ENCODE measurements at regions not wholly inside any gene's neighbourhood (a gene's known extent, or its start where the extent isn't known, plus 50 kb on each side); places are given as distances from the start of the nearest gene placed in this dataset.

- no peak overlapping the region for H3K4me3 ChIP-seq (ENCODE audit: low read length in 2 of 2)
- H3K27ac ChIP-seq (ENCODE audit: low read length), result no peak overlapping the region
- H3K9me3 ChIP-seq (ENCODE audit: control insufficient read depth in 2 of 2, low read length in 2 of 2), result no peaks in the 10 kb centered on the region
- no peaks in the 10 kb centered on the region for H3K27me3 ChIP-seq (ENCODE audit: control insufficient read depth in 1 of 2, insufficient read depth in 2 of 2, low read length in 2 of 2)
- no peak overlapping the region for H3K9ac ChIP-seq (ENCODE audit: low read length in 2 of 2)
- no peaks in the 10 kb centered on the region for H3K36me3 ChIP-seq (ENCODE audit: control insufficient read depth in 2 of 2, insufficient read depth in 2 of 2, low read length in 2 of 2)
- H3K4me1 ChIP-seq (ENCODE audit: control insufficient read depth, insufficient read depth, low read length), result no peaks in the 10 kb centered on the region
These were observed 665.4 kb upstream of the CAMK1G start for GRCh38 chr1:208918160-208918559.

- H3K27ac ChIP-seq (ENCODE audit: low read length), result no peak overlapping the region
- no peaks in the 10 kb centered on the region for H3K4me1 ChIP-seq (ENCODE audit: control insufficient read depth, insufficient read depth, low read length)
- no peaks in the 10 kb centered on the region for H3K9me3 ChIP-seq (ENCODE audit: control insufficient read depth in 2 of 2, low read length in 2 of 2)
- no peak overlapping the region for H3K9ac ChIP-seq (ENCODE audit: low read length in 2 of 2)
- no peak overlapping the region for H3K4me3 ChIP-seq (ENCODE audit: low read length in 2 of 2)
- H3K27me3 ChIP-seq (ENCODE audit: control insufficient read depth in 1 of 2, insufficient read depth in 2 of 2, low read length in 2 of 2), result no peaks in the 10 kb centered on the region
- no peaks in the 10 kb centered on the region for H3K36me3 ChIP-seq (ENCODE audit: control insufficient read depth in 2 of 2, insufficient read depth in 2 of 2, low read length in 2 of 2)
These were observed 664.1 kb upstream of the CAMK1G start for GRCh38 chr1:208919371-208919770.

- H3K36me3 ChIP-seq (ENCODE audit: control insufficient read depth in 2 of 2, insufficient read depth in 2 of 2, low read length in 2 of 2), result no peaks in the 10 kb centered on the region
- no peaks in the 10 kb centered on the region for H3K4me1 ChIP-seq (ENCODE audit: control insufficient read depth, insufficient read depth, low read length)
- no peaks in the 10 kb centered on the region for H3K27me3 ChIP-seq (ENCODE audit: control insufficient read depth in 1 of 2, insufficient read depth in 2 of 2, low read length in 2 of 2)
- H3K27ac ChIP-seq (ENCODE audit: low read length), result no peak overlapping the region
- H3K9ac ChIP-seq (ENCODE audit: low read length in 2 of 2), result no peak overlapping the region
- H3K4me3 ChIP-seq (ENCODE audit: low read length in 2 of 2), result no peak overlapping the region
- H3K9me3 ChIP-seq (ENCODE audit: control insufficient read depth in 2 of 2, low read length in 2 of 2), result no peaks in the 10 kb centered on the region
These were observed 662.3 kb upstream of the CAMK1G start for GRCh38 chr1:208921259-208921658.

- Histone ChIP-seq H3K4me3 (ENCODE audit: low read length in 2 of 2) (no peak overlapping the region), H3K27me3 (ENCODE audit: control insufficient read depth in 1 of 2, insufficient read depth in 2 of 2, low read length in 2 of 2) (no peaks in the 10 kb centered on the region), H3K27ac (ENCODE audit: low read length) (no peak overlapping the region), H3K9ac (ENCODE audit: low read length in 2 of 2) (no peak overlapping the region), H3K9me3 (ENCODE audit: control insufficient read depth in 2 of 2, low read length in 2 of 2) (no peaks in the 10 kb centered on the region), H3K4me1 (ENCODE audit: control insufficient read depth, insufficient read depth, low read length) (no peaks in the 10 kb centered on the region), H3K36me3 (ENCODE audit: control insufficient read depth in 2 of 2, insufficient read depth in 2 of 2, low read length in 2 of 2) (no peaks in the 10 kb centered on the region)
These were observed 660.1 kb upstream of the CAMK1G start for GRCh38 chr1:208923456-208923855.

- no peaks in the 10 kb centered on the region for H3K9me3 ChIP-seq (ENCODE audit: control insufficient read depth in 2 of 2, low read length in 2 of 2)
- no peaks in the 10 kb centered on the region for H3K36me3 ChIP-seq (ENCODE audit: control insufficient read depth in 2 of 2, insufficient read depth in 2 of 2, low read length in 2 of 2)
- H3K4me3 ChIP-seq (ENCODE audit: low read length in 2 of 2), result no peak overlapping the region
- H3K4me1 ChIP-seq (ENCODE audit: control insufficient read depth, insufficient read depth, low read length), result no peaks in the 10 kb centered on the region
- no peak overlapping the region for H3K27ac ChIP-seq (ENCODE audit: low read length)
- no peak overlapping the region for H3K9ac ChIP-seq (ENCODE audit: low read length in 2 of 2)
- no peaks in the 10 kb centered on the region for H3K27me3 ChIP-seq (ENCODE audit: control insufficient read depth in 1 of 2, insufficient read depth in 2 of 2, low read length in 2 of 2)
These were observed 659.4 kb upstream of the CAMK1G start for GRCh38 chr1:208923946-208924720.

GRCh38 chr1:208924928-208925327 is 658.6 kb upstream of the CAMK1G start:
- Histone ChIP-seq H3K27ac (ENCODE audit: low read length) (no peak overlapping the region), H3K36me3 (ENCODE audit: control insufficient read depth in 2 of 2, insufficient read depth in 2 of 2, low read length in 2 of 2) (no peaks in the 10 kb centered on the region), H3K9ac (ENCODE audit: low read length in 2 of 2) (no peak overlapping the region)

GRCh38 chr1:208928349-208929010 is 655.0 kb upstream of the CAMK1G start:
- no peak overlapping the region for H3K4me3 ChIP-seq (ENCODE audit: low read length in 2 of 2)
- H3K9me3 ChIP-seq (ENCODE audit: control insufficient read depth in 2 of 2, low read length in 2 of 2), result no peaks in the 10 kb centered on the region
- H3K4me1 ChIP-seq (ENCODE audit: control insufficient read depth, insufficient read depth, low read length), result no peaks in the 10 kb centered on the region
- H3K36me3 ChIP-seq (ENCODE audit: control insufficient read depth in 2 of 2, insufficient read depth in 2 of 2, low read length in 2 of 2), result no peaks in the 10 kb centered on the region
- H3K27ac ChIP-seq (ENCODE audit: low read length), result no peak overlapping the region
- H3K27me3 ChIP-seq (ENCODE audit: control insufficient read depth in 1 of 2, insufficient read depth in 2 of 2, low read length in 2 of 2), result no peaks in the 10 kb centered on the region
- no peak overlapping the region for H3K9ac ChIP-seq (ENCODE audit: low read length in 2 of 2)

More at GRCh38 chr1:208924928-208925327, 658.6 kb upstream of the CAMK1G start:
- Histone ChIP-seq H3K4me1 (ENCODE audit: control insufficient read depth, insufficient read depth, low read length) (no peaks in the 10 kb centered on the region), H3K9me3 (ENCODE audit: control insufficient read depth in 2 of 2, low read length in 2 of 2) (no peaks in the 10 kb centered on the region), H3K4me3 (ENCODE audit: low read length in 2 of 2) (no peak overlapping the region), H3K27me3 (ENCODE audit: control insufficient read depth in 1 of 2, insufficient read depth in 2 of 2, low read length in 2 of 2) (no peaks in the 10 kb centered on the region)

- H3K9me3 ChIP-seq (ENCODE audit: control insufficient read depth in 2 of 2, low read length in 2 of 2), result no peaks in the 10 kb centered on the region
- no peak overlapping the region for H3K9ac ChIP-seq (ENCODE audit: low read length in 2 of 2)
- H3K4me1 ChIP-seq (ENCODE audit: control insufficient read depth, insufficient read depth, low read length), result no peaks in the 10 kb centered on the region
- no peaks in the 10 kb centered on the region for H3K36me3 ChIP-seq (ENCODE audit: control insufficient read depth in 2 of 2, insufficient read depth in 2 of 2, low read length in 2 of 2)
- H3K27me3 ChIP-seq (ENCODE audit: control insufficient read depth in 1 of 2, insufficient read depth in 2 of 2, low read length in 2 of 2), result no peaks in the 10 kb centered on the region
- no peak overlapping the region for H3K4me3 ChIP-seq (ENCODE audit: low read length in 2 of 2)
- no peak overlapping the region for H3K27ac ChIP-seq (ENCODE audit: low read length)
These were observed 653.9 kb upstream of the CAMK1G start for GRCh38 chr1:208929575-208929974.

GRCh38 chr1:208931936-208932335 is 651.6 kb upstream of the CAMK1G start:
- no peaks in the 10 kb centered on the region for H3K36me3 ChIP-seq (ENCODE audit: control insufficient read depth in 2 of 2, insufficient read depth in 2 of 2, low read length in 2 of 2)
- no peak overlapping the region for H3K4me3 ChIP-seq (ENCODE audit: low read length in 2 of 2)
- no peaks in the 10 kb centered on the region for H3K27me3 ChIP-seq (ENCODE audit: control insufficient read depth in 1 of 2, insufficient read depth in 2 of 2, low read length in 2 of 2)
- no peaks in the 10 kb centered on the region for H3K4me1 ChIP-seq (ENCODE audit: control insufficient read depth, insufficient read depth, low read length)
- H3K9me3 ChIP-seq (ENCODE audit: control insufficient read depth in 2 of 2, low read length in 2 of 2), result no peaks in the 10 kb centered on the region
- H3K27ac ChIP-seq (ENCODE audit: low read length), result no peak overlapping the region
- no peak overlapping the region for H3K9ac ChIP-seq (ENCODE audit: low read length in 2 of 2)

GRCh38 chr1:208933984-208934525 is 649.5 kb upstream of the CAMK1G start:
- Histone ChIP-seq H3K4me1 (ENCODE audit: control insufficient read depth, insufficient read depth, low read length) (no peaks in the 10 kb centered on the region), H3K9ac (ENCODE audit: low read length in 2 of 2) (no peak overlapping the region), H3K4me3 (ENCODE audit: low read length in 2 of 2) (no peak overlapping the region), H3K36me3 (ENCODE audit: control insufficient read depth in 2 of 2, insufficient read depth in 2 of 2, low read length in 2 of 2) (no peaks in the 10 kb centered on the region), H3K27me3 (ENCODE audit: control insufficient read depth in 1 of 2, insufficient read depth in 2 of 2, low read length in 2 of 2) (no peaks in the 10 kb centered on the region), H3K27ac (ENCODE audit: low read length) (no peak overlapping the region), H3K9me3 (ENCODE audit: control insufficient read depth in 2 of 2, low read length in 2 of 2) (no peaks in the 10 kb centered on the region)

GRCh38 chr1:208934933-208935332 is 648.6 kb upstream of the CAMK1G start:
- H3K36me3 ChIP-seq (ENCODE audit: control insufficient read depth in 2 of 2, insufficient read depth in 2 of 2, low read length in 2 of 2), result no peaks in the 10 kb centered on the region
- H3K9ac ChIP-seq (ENCODE audit: low read length in 2 of 2), result no peak overlapping the region
- no peaks in the 10 kb centered on the region for H3K9me3 ChIP-seq (ENCODE audit: control insufficient read depth in 2 of 2, low read length in 2 of 2)
- no peak overlapping the region for H3K4me3 ChIP-seq (ENCODE audit: low read length in 2 of 2)
- H3K4me1 ChIP-seq (ENCODE audit: control insufficient read depth, insufficient read depth, low read length), result no peaks in the 10 kb centered on the region
- H3K27me3 ChIP-seq (ENCODE audit: control insufficient read depth in 1 of 2, insufficient read depth in 2 of 2, low read length in 2 of 2), result no peaks in the 10 kb centered on the region
- no peak overlapping the region for H3K27ac ChIP-seq (ENCODE audit: low read length)

All from stomach smooth muscle (tissue), 2 donors.